ENCODE measurements at regions not wholly inside any gene's neighbourhood (a gene's known extent, or its start where the extent isn't known, plus 50 kb on each side); places are given as distances from the start of the nearest gene placed in this dataset.

DNA sequence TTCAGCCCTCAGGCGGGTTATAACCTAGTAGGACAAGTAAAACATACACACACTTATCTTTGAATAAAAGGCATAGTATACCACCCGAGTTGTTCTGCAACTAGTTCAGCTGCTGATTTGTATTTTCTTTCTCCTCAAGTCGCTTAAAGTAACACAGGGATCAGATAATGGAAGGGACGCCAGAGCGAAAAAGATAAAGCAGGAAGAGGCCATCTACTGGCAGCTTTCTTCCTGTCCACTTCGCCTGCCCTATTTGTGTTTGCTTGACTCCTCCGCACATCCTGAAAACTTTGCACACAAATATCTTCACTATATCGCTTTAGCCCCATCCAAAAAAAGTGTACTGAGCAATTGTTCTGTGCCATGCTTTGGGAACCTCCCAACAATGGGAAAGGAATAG is 238.0 kb upstream of the SOX21 start:
- TF ChIP-seq, protein P1, sequence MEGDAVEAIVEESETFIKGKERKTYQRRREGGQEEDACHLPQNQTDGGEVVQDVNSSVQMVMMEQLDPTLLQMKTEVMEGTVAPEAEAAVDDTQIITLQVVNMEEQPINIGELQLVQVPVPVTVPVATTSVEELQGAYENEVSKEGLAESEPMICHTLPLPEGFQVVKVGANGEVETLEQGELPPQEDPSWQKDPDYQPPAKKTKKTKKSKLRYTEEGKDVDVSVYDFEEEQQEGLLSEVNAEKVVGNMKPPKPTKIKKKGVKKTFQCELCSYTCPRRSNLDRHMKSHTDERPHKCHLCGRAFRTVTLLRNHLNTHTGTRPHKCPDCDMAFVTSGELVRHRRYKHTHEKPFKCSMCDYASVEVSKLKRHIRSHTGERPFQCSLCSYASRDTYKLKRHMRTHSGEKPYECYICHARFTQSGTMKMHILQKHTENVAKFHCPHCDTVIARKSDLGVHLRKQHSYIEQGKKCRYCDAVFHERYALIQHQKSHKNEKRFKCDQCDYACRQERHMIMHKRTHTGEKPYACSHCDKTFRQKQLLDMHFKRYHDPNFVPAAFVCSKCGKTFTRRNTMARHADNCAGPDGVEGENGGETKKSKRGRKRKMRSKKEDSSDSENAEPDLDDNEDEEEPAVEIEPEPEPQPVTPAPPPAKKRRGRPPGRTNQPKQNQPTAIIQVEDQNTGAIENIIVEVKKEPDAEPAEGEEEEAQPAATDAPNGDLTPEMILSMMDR (IDR thresholded peaks at IDR 0.05): peak; percentile 33; the same call in 1 of the 2 replicates
- no peak for TF ChIP-seq POLR2AphosphoS5 (IDR thresholded peaks at IDR 0.05; ENCODE audit: low read depth, low read length)
- TF ChIP-seq SIN3A (IDR thresholded peaks at IDR 0.05; ENCODE audit: borderline replicate concordance, insufficient read depth, low read depth, low read length): no peak

All from Panc1 (cell line).